BE2C (cell line): ENCODE measurements at regions not wholly inside any gene's neighbourhood (a gene's known extent, or its start where the extent isn't known, plus 50 kb on each side); places are given as distances from the start of the nearest gene placed in this dataset.

Experiments used
- DNase-seq: peaks from one replicate; pipeline ENCODE4 v3.0.0-alpha.2; 2020
- H3K27me3 ChIP-seq: fragments of 250-450 bp; sonication (Bioruptor Pico); 2 replicates; pipeline ENCODE4 v1.5.1; 2020; ENCODE audit warnings: mild to moderate bottlenecking
- H3K36me3 ChIP-seq: fragments of 250-450 bp; sonication (Bioruptor Pico); 2 replicates; pipeline ENCODE4 v1.5.1; 2020; ENCODE audit warnings: mild to moderate bottlenecking
- H3K4me1 ChIP-seq: fragments of 250-450 bp; sonication (Bioruptor Pico); 2 replicates; pipeline ENCODE4 v1.5.1; 2020
- H3K4me3 ChIP-seq: 2 replicates; pipeline ENCODE4 v1.5.1; 2011; ENCODE audit warnings: low read depth, low read length
- H3K9me3 ChIP-seq: fragments of 250-450 bp; sonication (Bioruptor Pico); 2 replicates; pipeline ENCODE4 v1.5.1; 2020
- CTCF ChIP-seq: IDR thresholded peaks from 2 replicates; pipeline ENCODE4 v1.5.1; 2012; ENCODE audit warnings: mild to moderate bottlenecking, low read depth, low read length

- Histone ChIP-seq H3K27me3 (no peaks in the 10 kb centered on the region), H3K4me3 (no peak overlapping the region), H3K36me3 (no peaks in the 10 kb centered on the region), H3K9me3 (no peaks in the 10 kb centered on the region), H3K4me1 (no peaks in the 10 kb centered on the region)
- TF ChIP-seq CTCF: no peak
- DNase-seq: no peak
Observed at GRCh38 chrX:16464369-16464768, 185.6 kb upstream of the S100G start.

GRCh38 chrX:16465081-16465876 is 184.7 kb upstream of the S100G start:
- no peak for TF ChIP-seq CTCF
- H3K36me3 ChIP-seq: no peaks in the 10 kb centered on the region
- no peaks in the 10 kb centered on the region for H3K27me3 ChIP-seq
- H3K9me3 ChIP-seq: no peaks in the 10 kb centered on the region
- H3K4me3 ChIP-seq: no peak overlapping the region
- no peak for DNase-seq
- no peaks in the 10 kb centered on the region for H3K4me1 ChIP-seq

GRCh38 chrX:16466640-16467432 is 183.1 kb upstream of the S100G start:
- no peaks in the 10 kb centered on the region for H3K36me3 ChIP-seq
- no peaks in the 10 kb centered on the region for H3K4me1 ChIP-seq
- H3K9me3 ChIP-seq: no peaks in the 10 kb centered on the region
- no peak for TF ChIP-seq CTCF
- no peaks in the 10 kb centered on the region for H3K27me3 ChIP-seq
- no peak overlapping the region for H3K4me3 ChIP-seq
- no peak for DNase-seq

- Histone ChIP-seq H3K36me3 (no peaks in the 10 kb centered on the region), H3K9me3 (no peaks in the 10 kb centered on the region), H3K4me3 (no peak overlapping the region), H3K27me3 (no peaks in the 10 kb centered on the region), H3K4me1 (no peaks in the 10 kb centered on the region)
- TF ChIP-seq CTCF: no peak
- no peak for DNase-seq
Observed at GRCh38 chrX:16469870-16470269, 180.1 kb upstream of the S100G start.

GRCh38 chrX:16472345-16472744 is 177.6 kb upstream of the S100G start:
- H3K9me3 ChIP-seq: no peaks in the 10 kb centered on the region
- no peaks in the 10 kb centered on the region for H3K27me3 ChIP-seq
- no peak overlapping the region for H3K4me3 ChIP-seq
- no peaks in the 10 kb centered on the region for H3K36me3 ChIP-seq
- DNase-seq: no peak
- H3K4me1 ChIP-seq: no peaks in the 10 kb centered on the region
- TF ChIP-seq CTCF: no peak

- TF ChIP-seq CTCF: no peak
- no peaks in the 10 kb centered on the region for H3K4me1 ChIP-seq
- no peak overlapping the region for H3K4me3 ChIP-seq
- DNase-seq: no peak
- no peaks in the 10 kb centered on the region for H3K9me3 ChIP-seq
- no peaks in the 10 kb centered on the region for H3K27me3 ChIP-seq
- H3K36me3 ChIP-seq: no peaks in the 10 kb centered on the region
Observed at GRCh38 chrX:16474511-16474910, 175.4 kb upstream of the S100G start.
